ENCODE measurements at regions not wholly inside any gene's neighbourhood (a gene's known extent, or its start where the extent isn't known, plus 50 kb on each side); places are given as distances from the start of the nearest gene placed in this dataset.

GRCh38 chr7:41608447-41608846 is 94.4 kb downstream of the INHBA start:
- no peak overlapping the region for H3K27ac Mint-ChIP-seq
- Histone ChIP-seq H3K27me3 (ENCODE audit: insufficient read depth) (no peaks in the 10 kb centered on the region), H3F3A (replicated peaks; ENCODE audit: low read depth) (no peaks in the 10 kb centered on the region), H3K27ac (ENCODE audit: low read depth) (no peak overlapping the region), H4K20me1 (replicated peaks; ENCODE audit: insufficient read depth) (no peaks in the 10 kb centered on the region), H3K79me2 (replicated peaks; ENCODE audit: insufficient read depth) (no peaks in the 10 kb centered on the region), H3K4me1 (ENCODE audit: insufficient read depth) (no peaks in the 10 kb centered on the region), H3K36me3 (ENCODE audit: insufficient read depth) (no peaks in the 10 kb centered on the region), H2AFZ (no peak overlapping the region), H3K4me2 (no peak overlapping the region), H3K9me2 (ENCODE audit: insufficient read depth) (no peaks in the 10 kb centered on the region), H3K4me3 (no peak overlapping the region)
- no peak overlapping the region for H3K4me3 Mint-ChIP-seq
- no peaks in the 10 kb centered on the region for H3K27me3 Mint-ChIP-seq (ENCODE audit: insufficient read depth, low read depth, poor library complexity)
- DNase-seq (ENCODE audit: low spot score) = no peak
- H3K9me3 Mint-ChIP-seq = 0 out of 3 replicates have a peak, but pooled peaks cover 2% of the 10 kb centered on the region
- no peak for TF ChIP-seq EZH2phosphoT487 (IDR thresholded peaks at IDR 0.05; ENCODE audit: unreplicated experiment)
- TF ChIP-seq ZNF114 (CRISPR knock-in tag; IDR thresholded peaks at IDR 0.05) = no peak
- TF ChIP-seq CTCF (conservative IDR thresholded peaks at IDR 0.05; ENCODE audit: low read depth in 2 of 2) = no peak
- no peak for TF ChIP-seq REST (IDR thresholded peaks at IDR 0.05; ENCODE audit: unreplicated experiment)
- TF ChIP-seq POLR2AphosphoS5 (IDR thresholded peaks at IDR 0.05; ENCODE audit: low read depth) = no peak
- TF ChIP-seq ZNF331 (CRISPR knock-in tag; IDR thresholded peaks at IDR 0.05; ENCODE audit: low read depth) = no peak
- ATAC-seq = no peak
- no peaks in the 10 kb centered on the region for H3K4me1 Mint-ChIP-seq
- 0 out of 3 replicates have a peak, but pooled peaks cover 2% of the 10 kb centered on the region for H3K36me3 Mint-ChIP-seq (ENCODE audit: low read depth)

- Histone ChIP-seq H3K4me2 (no peak overlapping the region), H2AFZ (no peak overlapping the region), H3K9me2 (ENCODE audit: insufficient read depth) (no peaks in the 10 kb centered on the region), H4K20me1 (replicated peaks; ENCODE audit: insufficient read depth) (no peaks in the 10 kb centered on the region), H3K36me3 (ENCODE audit: insufficient read depth) (no peaks in the 10 kb centered on the region), H3K4me1 (ENCODE audit: insufficient read depth) (no peaks in the 10 kb centered on the region), H3K79me2 (replicated peaks; ENCODE audit: insufficient read depth) (no peaks in the 10 kb centered on the region), H3K4me3 (no peak overlapping the region), H3F3A (replicated peaks; ENCODE audit: low read depth) (no peaks in the 10 kb centered on the region), H3K27me3 (ENCODE audit: insufficient read depth) (no peaks in the 10 kb centered on the region), H3K27ac (ENCODE audit: low read depth) (no peak overlapping the region)
- H3K9me3 Mint-ChIP-seq = 0 out of 3 replicates have a peak, but pooled peaks cover 2% of the 10 kb centered on the region
- H3K27ac Mint-ChIP-seq = no peak overlapping the region
- DNase-seq (ENCODE audit: low spot score) (no peak), ATAC-seq (no peak)
- no peak overlapping the region for H3K4me3 Mint-ChIP-seq
- no peaks in the 10 kb centered on the region for H3K27me3 Mint-ChIP-seq (ENCODE audit: insufficient read depth, low read depth, poor library complexity)
- peaks cover 2% of the 10 kb centered on the region; the same call in 1 of the 3 replicates for H3K4me1 Mint-ChIP-seq
- 0 out of 3 replicates have a peak, but pooled peaks cover 2% of the 10 kb centered on the region for H3K36me3 Mint-ChIP-seq (ENCODE audit: low read depth)
- TF ChIP-seq JUNB (IDR thresholded peaks at IDR 0.05; ENCODE audit: unreplicated experiment) (no peak), CTCF (conservative IDR thresholded peaks at IDR 0.05; ENCODE audit: low read depth in 2 of 2) (no peak), EZH2phosphoT487 (IDR thresholded peaks at IDR 0.05; ENCODE audit: unreplicated experiment) (no peak), ZNF331 (CRISPR knock-in tag; IDR thresholded peaks at IDR 0.05; ENCODE audit: low read depth) (no peak)
Measured at GRCh38 chr7:41603985-41604384, 98.9 kb downstream of the INHBA start.

Data from GM23338 (cell line).